ENCODE measurements at regions not wholly inside any gene's neighbourhood (a gene's known extent, or its start where the extent isn't known, plus 50 kb on each side); places are given as distances from the start of the nearest gene placed in this dataset.
"Not testable (repeated sequence)": the region's sequence is repeated elsewhere in the genome, so short reads cannot be mapped to it uniquely, and the experiment has no call there.

GRCh38 chr9:78383130-78383529 lies 86.2 kb downstream of the PSAT1 start:
- DNase-seq: peak; percentile 62

- no peak for DNase-seq
These were observed 89.4 kb downstream of the PSAT1 start for GRCh38 chr9:78386348-78386747.

- no peak for DNase-seq
These were observed 89.8 kb downstream of the PSAT1 start for GRCh38 chr9:78386773-78387172.

GRCh38 chr9:78393340-78393739 lies 96.4 kb downstream of the PSAT1 start:
- no peak for DNase-seq

GRCh38 chr9:78393932-78394331 lies 97.0 kb downstream of the PSAT1 start:
- no peak for DNase-seq

- no peak for DNase-seq
These were observed 99.2 kb downstream of the PSAT1 start for GRCh38 chr9:78396087-78396486.

- no peak for DNase-seq
These were observed 100.1 kb downstream of the PSAT1 start for GRCh38 chr9:78397045-78397444.

GRCh38 chr9:78397454-78397853 lies 100.5 kb downstream of the PSAT1 start:
- DNase-seq: no peak

- DNase-seq: no peak
These were observed 102.2 kb downstream of the PSAT1 start for GRCh38 chr9:78399153-78399552.

GRCh38 chr9:78400496-78400895 lies 103.6 kb downstream of the PSAT1 start:
- no peak for DNase-seq

GRCh38 chr9:78405461-78405860 lies 108.5 kb downstream of the PSAT1 start:
- no peak for DNase-seq

- DNase-seq: peak; percentile 58
These were observed 109.2 kb downstream of the PSAT1 start for GRCh38 chr9:78406146-78406545.

GRCh38 chr9:78406933-78407332 lies 110.0 kb downstream of the PSAT1 start:
- no peak for DNase-seq

- DNase-seq: peak; percentile 54
These were observed 110.8 kb downstream of the PSAT1 start for GRCh38 chr9:78407636-78408312.

GRCh38 chr9:78408388-78408787 lies 111.5 kb downstream of the PSAT1 start:
- no peak for DNase-seq

GRCh38 chr9:78409928-78410510 lies 113.1 kb downstream of the PSAT1 start:
- DNase-seq: not testable (repeated sequence)

- no peak for DNase-seq
These were observed 125.4 kb downstream of the PSAT1 start for GRCh38 chr9:78422309-78422708.

- DNase-seq: no peak
These were observed 127.4 kb downstream of the PSAT1 start for GRCh38 chr9:78424299-78424698.

- DNase-seq: no peak
These were observed 131.7 kb downstream of the PSAT1 start for GRCh38 chr9:78428640-78429039.

GRCh38 chr9:78430387-78430786 lies 133.5 kb downstream of the PSAT1 start:
- DNase-seq: no peak

GRCh38 chr9:78431039-78431438 lies 134.1 kb downstream of the PSAT1 start:
- DNase-seq: not testable (repeated sequence)

GRCh38 chr9:78436873-78437272 lies 139.9 kb downstream of the PSAT1 start:
- no peak for DNase-seq

- DNase-seq: peak; percentile 50
These were observed 140.4 kb downstream of the PSAT1 start for GRCh38 chr9:78437296-78437695.

GRCh38 chr9:78437806-78438205 lies 140.9 kb downstream of the PSAT1 start:
- DNase-seq: peak; percentile 6

GRCh38 chr9:78438211-78438610 lies 141.3 kb downstream of the PSAT1 start:
- DNase-seq: no peak

All from fibroblast of skin of abdomen (primary cell).